ENCODE measurements at regions not wholly inside any gene's neighbourhood (a gene's known extent, or its start where the extent isn't known, plus 50 kb on each side); places are given as distances from the start of the nearest gene placed in this dataset.

GRCh38 chr9:129256959-129257713, 79.1 kb upstream of the IER5L start:
- no peak for TF ChIP-seq POLR2A (IDR thresholded peaks at IDR 0.05)
- TF ChIP-seq CTCF (IDR thresholded peaks at IDR 0.05), result no peak
- TF ChIP-seq POLR2AphosphoS5 (IDR thresholded peaks at IDR 0.05), result no peak
